ENCODE measurements at regions not wholly inside any gene's neighbourhood (a gene's known extent, or its start where the extent isn't known, plus 50 kb on each side); places are given as distances from the start of the nearest gene placed in this dataset.

DNA sequence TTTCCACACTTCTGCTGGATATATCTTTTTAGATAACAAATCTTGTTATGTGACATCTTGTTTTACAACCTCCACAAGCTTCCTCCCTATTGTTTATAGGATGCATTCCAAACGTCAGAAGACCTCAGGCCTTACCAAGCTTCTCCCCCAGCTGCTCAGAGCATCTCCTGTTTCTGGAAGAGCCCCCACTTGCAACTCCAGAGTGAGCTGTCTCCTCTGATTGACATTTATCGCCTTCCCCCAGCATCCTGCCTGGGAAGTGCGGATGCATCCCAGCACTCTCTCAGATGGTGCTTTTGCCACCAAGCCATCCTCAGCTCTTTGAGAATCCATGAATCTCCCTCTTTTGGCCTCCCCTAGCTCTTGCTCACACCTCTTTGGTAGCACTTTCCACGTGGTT lies 123.5 kb downstream of the LRRC70 start:
- no peak overlapping the region for H3K27ac Mint-ChIP-seq
- no peaks in the 10 kb centered on the region for H3K27me3 Mint-ChIP-seq
- DNase-seq (ENCODE audit: extremely low spot score, unreplicated experiment) = no peak

DNA sequence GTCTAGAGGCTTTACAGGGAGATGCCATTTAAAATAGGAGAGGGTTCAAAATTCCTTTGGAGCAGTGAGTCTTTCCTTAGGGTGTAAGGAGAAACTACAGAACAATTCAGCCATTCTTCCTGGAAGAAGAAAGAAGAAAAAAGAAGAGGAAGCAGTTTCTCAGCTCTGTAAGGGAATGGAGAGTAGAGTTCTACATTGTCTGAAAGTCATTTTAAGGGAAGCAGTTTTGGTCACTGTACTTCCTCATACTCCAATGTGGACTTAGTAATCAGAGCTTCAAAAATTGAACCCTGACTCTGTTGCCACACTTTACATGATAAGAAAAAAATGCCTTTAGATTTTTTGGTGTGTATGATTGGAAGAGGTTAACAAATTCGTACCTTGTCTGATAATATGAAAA lies 122.4 kb downstream of the LRRC70 start:
- H3K36me3 Mint-ChIP-seq = no peaks in the 10 kb centered on the region

More for the DNA sequence above, 123.5 kb downstream of the LRRC70 start:
- H3K36me3 Mint-ChIP-seq = no peaks in the 10 kb centered on the region
- peaks cover 4% of the 10 kb centered on the region for H3K9me3 Mint-ChIP-seq
- H3K4me1 Mint-ChIP-seq (ENCODE audit: unreplicated experiment) = no peaks in the 10 kb centered on the region
- no peak overlapping the region for H3K4me3 Mint-ChIP-seq
- TF ChIP-seq, protein P1, sequence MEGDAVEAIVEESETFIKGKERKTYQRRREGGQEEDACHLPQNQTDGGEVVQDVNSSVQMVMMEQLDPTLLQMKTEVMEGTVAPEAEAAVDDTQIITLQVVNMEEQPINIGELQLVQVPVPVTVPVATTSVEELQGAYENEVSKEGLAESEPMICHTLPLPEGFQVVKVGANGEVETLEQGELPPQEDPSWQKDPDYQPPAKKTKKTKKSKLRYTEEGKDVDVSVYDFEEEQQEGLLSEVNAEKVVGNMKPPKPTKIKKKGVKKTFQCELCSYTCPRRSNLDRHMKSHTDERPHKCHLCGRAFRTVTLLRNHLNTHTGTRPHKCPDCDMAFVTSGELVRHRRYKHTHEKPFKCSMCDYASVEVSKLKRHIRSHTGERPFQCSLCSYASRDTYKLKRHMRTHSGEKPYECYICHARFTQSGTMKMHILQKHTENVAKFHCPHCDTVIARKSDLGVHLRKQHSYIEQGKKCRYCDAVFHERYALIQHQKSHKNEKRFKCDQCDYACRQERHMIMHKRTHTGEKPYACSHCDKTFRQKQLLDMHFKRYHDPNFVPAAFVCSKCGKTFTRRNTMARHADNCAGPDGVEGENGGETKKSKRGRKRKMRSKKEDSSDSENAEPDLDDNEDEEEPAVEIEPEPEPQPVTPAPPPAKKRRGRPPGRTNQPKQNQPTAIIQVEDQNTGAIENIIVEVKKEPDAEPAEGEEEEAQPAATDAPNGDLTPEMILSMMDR (conservative IDR thresholded peaks at IDR 0.05) = no peak

DNA sequence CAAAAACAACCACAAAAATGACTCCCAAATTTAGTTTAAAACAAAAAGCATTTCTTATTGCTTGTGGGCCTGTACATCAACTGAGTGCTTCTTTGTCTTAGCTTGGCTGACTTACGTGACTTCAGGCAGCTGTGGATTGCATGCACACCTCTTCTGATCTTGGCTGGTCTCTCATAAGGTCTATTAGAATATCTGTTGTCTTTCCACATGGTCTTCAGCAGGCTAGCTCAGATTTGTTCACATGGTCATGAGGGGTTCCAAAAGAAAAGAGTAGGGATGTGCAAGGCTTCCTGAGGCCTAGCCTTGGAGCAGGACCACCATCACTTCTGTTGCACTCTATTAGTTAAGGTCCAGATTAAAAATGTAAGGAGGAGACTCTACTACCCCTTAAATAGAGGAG lies 120.1 kb downstream of the LRRC70 start:
- Mint-ChIP-seq H3K4me1 (ENCODE audit: unreplicated experiment) (no peaks in the 10 kb centered on the region), H3K27ac (no peak overlapping the region), H3K27me3 (no peaks in the 10 kb centered on the region)

More for the DNA sequence above, 122.4 kb downstream of the LRRC70 start:
- H3K27me3 Mint-ChIP-seq = no peaks in the 10 kb centered on the region
- no peaks in the 10 kb centered on the region for H3K4me1 Mint-ChIP-seq (ENCODE audit: unreplicated experiment)
- DNase-seq (ENCODE audit: extremely low spot score, unreplicated experiment) = no peak
- TF ChIP-seq, protein P1 (conservative IDR thresholded peaks at IDR 0.05) = no peak
- no peak overlapping the region for H3K4me3 Mint-ChIP-seq
- H3K9me3 Mint-ChIP-seq = peaks cover 4% of the 10 kb centered on the region
- no peak overlapping the region for H3K27ac Mint-ChIP-seq

DNA sequence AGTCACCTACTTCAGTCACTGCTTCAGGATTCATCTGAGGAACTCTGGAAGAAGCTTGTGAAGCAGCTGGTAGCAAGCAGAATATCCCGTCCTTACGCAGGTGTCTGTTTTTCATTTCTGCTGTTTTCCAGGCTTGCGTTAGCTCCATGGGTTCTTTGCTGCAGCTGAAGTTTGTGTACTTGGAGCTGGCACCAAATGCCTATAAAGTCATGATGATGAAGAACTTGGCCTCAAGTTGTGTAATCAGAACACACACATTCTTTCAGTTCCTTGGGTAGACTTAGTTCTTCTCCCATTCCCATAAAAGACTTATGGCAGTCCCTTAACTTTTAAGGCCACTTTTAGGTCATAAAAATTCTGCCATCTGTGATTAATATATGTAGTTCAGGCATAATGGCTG lies 116.7 kb downstream of the LRRC70 start:
- Mint-ChIP-seq H3K4me3 (no peak overlapping the region), H3K9me3 (no peaks in the 10 kb centered on the region), H3K4me1 (ENCODE audit: unreplicated experiment) (no peaks in the 10 kb centered on the region), H3K27ac (no peak overlapping the region), H3K36me3 (no peaks in the 10 kb centered on the region), H3K27me3 (no peaks in the 10 kb centered on the region)
- DNase-seq (ENCODE audit: extremely low spot score, unreplicated experiment) = no peak
- TF ChIP-seq, protein P1 (conservative IDR thresholded peaks at IDR 0.05) = no peak

More for the DNA sequence above, 120.1 kb downstream of the LRRC70 start:
- Mint-ChIP-seq H3K36me3 (no peaks in the 10 kb centered on the region), H3K4me3 (no peak overlapping the region), H3K9me3 (peaks cover 4% of the 10 kb centered on the region)
- no peak for DNase-seq (ENCODE audit: extremely low spot score, unreplicated experiment)
- TF ChIP-seq, protein P1 (conservative IDR thresholded peaks at IDR 0.05) = no peak

DNA sequence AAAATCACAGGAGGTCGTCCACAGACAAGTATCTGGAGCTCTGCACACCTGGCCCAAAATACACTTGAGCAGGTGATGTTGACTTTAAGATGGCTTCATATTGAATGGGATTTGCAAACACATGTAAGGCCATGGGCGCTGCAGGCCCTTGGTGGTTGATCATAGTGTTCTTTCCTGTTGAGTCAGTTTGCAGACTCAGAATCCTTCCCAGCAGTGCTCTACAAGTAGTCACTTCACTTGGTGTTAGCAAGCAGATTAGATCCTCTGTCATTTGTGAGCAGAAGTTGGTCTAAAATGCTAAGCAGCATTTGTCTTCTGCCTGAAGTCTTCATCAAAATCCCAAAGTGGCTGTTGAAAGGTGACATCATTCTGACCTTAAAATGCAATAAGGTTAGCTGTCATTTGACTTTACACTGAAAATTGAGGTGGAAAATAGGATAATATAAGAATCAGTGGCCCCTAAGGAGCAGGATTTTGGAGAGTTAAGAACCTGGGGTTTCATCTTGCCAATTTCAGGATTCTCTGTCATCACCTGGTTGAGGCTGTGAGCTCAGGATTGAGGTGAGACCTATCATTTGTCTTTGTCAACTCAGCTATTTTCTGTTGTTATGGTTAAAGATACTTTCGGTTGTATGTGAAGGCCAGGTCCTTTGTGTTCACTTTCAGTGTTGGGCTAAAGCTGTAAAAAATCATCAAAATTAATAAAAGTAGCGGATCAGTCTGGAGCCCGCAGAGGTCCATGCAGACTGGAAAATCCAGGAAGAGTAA lies 114.5 kb downstream of the LRRC70 start:
- no peaks in the 10 kb centered on the region for H3K4me1 Mint-ChIP-seq (ENCODE audit: unreplicated experiment)
- H3K4me3 Mint-ChIP-seq = no peak overlapping the region
- no peaks in the 10 kb centered on the region for H3K36me3 Mint-ChIP-seq
- TF ChIP-seq, protein P1 (conservative IDR thresholded peaks at IDR 0.05) = no peak
- H3K9me3 Mint-ChIP-seq = no peaks in the 10 kb centered on the region
- no peak overlapping the region for H3K27ac Mint-ChIP-seq
- H3K27me3 Mint-ChIP-seq = no peaks in the 10 kb centered on the region
- DNase-seq (ENCODE audit: extremely low spot score, unreplicated experiment) = no peak

Measured in type B pancreatic cell (in vitro differentiated cells).